DND-41 (cell line): ENCODE measurements at regions not wholly inside any gene's neighbourhood (a gene's known extent, or its start where the extent isn't known, plus 50 kb on each side); places are given as distances from the start of the nearest gene placed in this dataset.

Source experiments
- ATAC-seq: fragments of 200-7000 bp; cut with Tn5 transposase; 3 replicates; pipeline ENCODE4 v1.9.1; 2021; ENCODE audit warnings: low read depth; ENCODE audit not compliant: insufficient read depth
- DNase-seq: peaks from one replicate; pipeline ENCODE4 v3.0.0-alpha.2; 2020
- H2AFZ ChIP-seq: 2 replicates; pipeline ENCODE4 v1.6.0; 2012; ENCODE audit warnings: low read depth, low read length
- H3K27ac ChIP-seq: 2 replicates; pipeline ENCODE4 v1.5.1; 2012; ENCODE audit warnings: low read length, inconsistent platforms
- H3K27me3 ChIP-seq: fragments of 200-600 bp; sonication (generic); 2 replicates; pipeline ENCODE4 v1.6.0; 2012; ENCODE audit warnings: low read length, mild to moderate bottlenecking, inconsistent platforms; ENCODE audit not compliant: insufficient read depth, poor library complexity
- H3K36me3 ChIP-seq: 2 replicates; pipeline ENCODE4 v1.5.1; 2012; ENCODE audit warnings: low read length, inconsistent platforms; ENCODE audit not compliant: insufficient read depth
- H3K4me1 ChIP-seq: 2 replicates; pipeline ENCODE4 v1.5.1; 2012; ENCODE audit warnings: mild to moderate bottlenecking, low read length; ENCODE audit not compliant: insufficient read depth
- H3K4me2 ChIP-seq: 2 replicates; pipeline ENCODE4 v1.6.0; 2012; ENCODE audit warnings: mild to moderate bottlenecking, moderate library complexity, low read length, inconsistent platforms; ENCODE audit not compliant: insufficient read depth
- H3K4me3 ChIP-seq, 2 experiments: fragments of 200-600 bp in 1 of 2; shearing (Covaris generic) in 1 of 2; 2 replicates each; pipeline ENCODE4 v1.5.1; 2012 to 2016; ENCODE audit warnings: inconsistent platforms in 2 of 2, low read length in 2 of 2, mild to moderate bottlenecking in 2 of 2, low read depth in 1 of 2, moderate library complexity in 1 of 2
- H3K79me2 ChIP-seq: 2 replicates; pipeline ENCODE4 v1.6.0; 2012; ENCODE audit warnings: low read length, inconsistent platforms; ENCODE audit not compliant: insufficient read depth
- H3K9ac ChIP-seq: 2 replicates; pipeline ENCODE4 v1.6.0; 2012; ENCODE audit warnings: low read depth, mild to moderate bottlenecking, inconsistent platforms, low read length, moderate library complexity
- H3K9me3 ChIP-seq: 2 replicates; pipeline ENCODE4 v1.5.1; 2012; ENCODE audit warnings: low read length, moderate library complexity, mild to moderate bottlenecking, inconsistent platforms; ENCODE audit not compliant: insufficient read depth, severe bottlenecking
- H4K20me1 ChIP-seq: 2 replicates; pipeline ENCODE4 v1.6.0; 2012; ENCODE audit warnings: low read length; ENCODE audit not compliant: insufficient read depth
- EZH2 ChIP-seq: IDR thresholded peaks from 3 replicates; pipeline ENCODE4 v1.6.1; 2012; ENCODE audit warnings: borderline replicate concordance, low read depth, mild to moderate bottlenecking, moderate library complexity, low read length, inconsistent platforms; ENCODE audit not compliant: severe bottlenecking
- TF ChIP-seq, protein P1 (sequence below): IDR thresholded peaks from 2 replicates; pipeline ENCODE4 v1.5.1; 2012; ENCODE audit warnings: borderline replicate concordance, low read length, moderate library complexity, mild to moderate bottlenecking; ENCODE audit not compliant: poor library complexity, severe bottlenecking; ENCODE audit errors: extremely low read depth

DNA sequence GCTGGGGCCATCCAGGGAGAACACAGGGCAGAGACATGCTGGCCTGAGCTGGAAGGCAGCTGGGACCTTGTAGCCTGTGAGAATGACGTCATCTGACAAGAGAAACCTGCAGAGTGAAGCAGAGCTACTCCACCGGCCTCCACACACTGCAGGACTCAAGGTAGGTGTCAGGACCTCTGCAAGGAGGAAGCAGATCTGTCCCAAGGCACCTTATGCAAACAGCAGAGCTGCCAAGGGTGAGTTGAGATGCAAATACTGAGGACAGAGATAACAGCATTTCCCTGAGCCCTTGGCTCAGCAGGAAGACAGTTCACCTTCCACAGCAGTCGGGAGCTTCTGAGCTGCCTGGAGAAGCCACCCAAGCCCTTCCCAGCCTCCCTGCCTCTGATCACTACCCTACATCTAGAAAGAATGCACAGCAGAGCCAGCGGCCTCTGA, 51.9 kb upstream of the IGSF9B start:
- Histone ChIP-seq H3K4me2 (no peak overlapping the region), H3K27ac (no peak overlapping the region), H3K9ac (no peak overlapping the region), H3K36me3 (no peaks in the 10 kb centered on the region), H2AFZ (no peak overlapping the region), H3K79me2 (no peaks in the 10 kb centered on the region), H4K20me1 (no peaks in the 10 kb centered on the region), H3K4me3 (no peak overlapping the region), H3K27me3 (peaks cover 18% of the 10 kb centered on the region), H3K4me1 (no peaks in the 10 kb centered on the region), H3K9me3 (no peaks in the 10 kb centered on the region)
- DNase-seq: no peak
- TF ChIP-seq EZH2: no peak
- TF ChIP-seq, protein P1, sequence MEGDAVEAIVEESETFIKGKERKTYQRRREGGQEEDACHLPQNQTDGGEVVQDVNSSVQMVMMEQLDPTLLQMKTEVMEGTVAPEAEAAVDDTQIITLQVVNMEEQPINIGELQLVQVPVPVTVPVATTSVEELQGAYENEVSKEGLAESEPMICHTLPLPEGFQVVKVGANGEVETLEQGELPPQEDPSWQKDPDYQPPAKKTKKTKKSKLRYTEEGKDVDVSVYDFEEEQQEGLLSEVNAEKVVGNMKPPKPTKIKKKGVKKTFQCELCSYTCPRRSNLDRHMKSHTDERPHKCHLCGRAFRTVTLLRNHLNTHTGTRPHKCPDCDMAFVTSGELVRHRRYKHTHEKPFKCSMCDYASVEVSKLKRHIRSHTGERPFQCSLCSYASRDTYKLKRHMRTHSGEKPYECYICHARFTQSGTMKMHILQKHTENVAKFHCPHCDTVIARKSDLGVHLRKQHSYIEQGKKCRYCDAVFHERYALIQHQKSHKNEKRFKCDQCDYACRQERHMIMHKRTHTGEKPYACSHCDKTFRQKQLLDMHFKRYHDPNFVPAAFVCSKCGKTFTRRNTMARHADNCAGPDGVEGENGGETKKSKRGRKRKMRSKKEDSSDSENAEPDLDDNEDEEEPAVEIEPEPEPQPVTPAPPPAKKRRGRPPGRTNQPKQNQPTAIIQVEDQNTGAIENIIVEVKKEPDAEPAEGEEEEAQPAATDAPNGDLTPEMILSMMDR: no peak
- ATAC-seq: no peak

GRCh38 chr11:134013518-134013917, 55.4 kb upstream of the JAM3 start:
- Histone ChIP-seq H3K4me2 (no peak overlapping the region), H3K4me1 (no peaks in the 10 kb centered on the region), H3K27ac (no peak overlapping the region), H3K9me3 (no peaks in the 10 kb centered on the region), H3K79me2 (no peaks in the 10 kb centered on the region), H3K9ac (no peak overlapping the region), H3K36me3 (no peaks in the 10 kb centered on the region), H4K20me1 (no peaks in the 10 kb centered on the region), H3K27me3 (peaks cover 34% of the 10 kb centered on the region), H3K4me3 (no peak overlapping the region), H2AFZ (no peak overlapping the region)
- ATAC-seq: no peak
- no peak for TF ChIP-seq EZH2
- TF ChIP-seq, protein P1: no peak
- no peak for DNase-seq

DNA sequence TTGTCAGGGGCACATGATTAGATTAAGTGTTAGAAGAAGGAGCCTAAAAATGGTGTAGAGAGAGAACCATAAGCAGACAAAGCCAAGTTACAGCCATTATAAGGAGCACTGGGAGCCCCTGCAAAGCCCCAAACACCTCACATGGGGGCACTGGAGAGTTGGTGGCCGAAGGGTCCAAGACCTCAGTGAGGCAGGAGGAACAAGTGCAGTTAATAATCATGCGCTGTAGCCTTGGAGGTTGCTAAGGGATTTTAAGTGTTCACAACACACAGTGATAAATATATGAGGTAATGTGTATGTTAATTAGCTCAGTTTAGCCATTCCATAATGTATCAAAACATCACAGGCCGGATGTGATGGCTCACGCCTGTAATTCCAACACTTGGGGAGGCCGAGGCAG, 54.4 kb upstream of the JAM3 start:
- Histone ChIP-seq H2AFZ (no peak overlapping the region), H3K4me1 (no peaks in the 10 kb centered on the region), H3K79me2 (no peaks in the 10 kb centered on the region), H3K4me3 (no peak overlapping the region), H3K36me3 (no peaks in the 10 kb centered on the region), H3K27ac (no peak overlapping the region), H3K4me2 (no peak overlapping the region), H3K9ac (no peak overlapping the region), H3K9me3 (no peaks in the 10 kb centered on the region), H4K20me1 (no peaks in the 10 kb centered on the region), H3K27me3 (peaks cover 37% of the 10 kb centered on the region)
- no peak for ATAC-seq
- DNase-seq: no peak
- no peak for TF ChIP-seq EZH2
- TF ChIP-seq, protein P1: peak; percentile 44

DNA sequence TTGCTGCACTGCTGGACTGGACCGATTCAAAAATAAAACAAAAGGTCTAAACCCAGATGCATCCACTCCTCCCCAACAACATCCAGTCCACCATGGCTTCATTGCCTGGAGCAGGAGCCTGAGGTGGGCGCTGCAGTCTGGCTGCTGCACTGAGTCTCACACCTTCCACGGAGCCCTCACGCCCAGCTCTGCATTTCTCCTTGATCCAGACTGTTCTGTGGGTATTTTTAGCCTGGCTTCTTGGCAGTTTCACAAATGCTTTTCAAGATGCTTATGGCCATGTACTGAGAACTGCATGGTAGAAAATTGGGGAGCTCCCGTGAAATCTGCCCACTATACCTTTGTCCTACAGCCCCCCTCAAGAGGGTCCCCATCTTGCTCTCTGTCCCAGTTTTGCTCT, 53.3 kb upstream of the JAM3 start:
- ATAC-seq (no peak), DNase-seq (no peak)
- no peaks in the 10 kb centered on the region for H3K9me3 ChIP-seq
- H2AFZ ChIP-seq: no peak overlapping the region
- no peaks in the 10 kb centered on the region for H3K79me2 ChIP-seq
- H3K4me1 ChIP-seq: no peaks in the 10 kb centered on the region
- no peak overlapping the region for H3K27ac ChIP-seq
- no peaks in the 10 kb centered on the region for H3K36me3 ChIP-seq
- H3K9ac ChIP-seq: no peak overlapping the region
- H3K4me2 ChIP-seq: no peak overlapping the region
- H3K4me3 ChIP-seq: no peak overlapping the region
- H4K20me1 ChIP-seq: no peaks in the 10 kb centered on the region
- peaks cover 41% of the 10 kb centered on the region for H3K27me3 ChIP-seq
- TF ChIP-seq EZH2: no peak
